Cardiac fibroblast (primary cell): ENCODE measurements at regions not wholly inside any gene's neighbourhood (a gene's known extent, or its start where the extent isn't known, plus 50 kb on each side); places are given as distances from the start of the nearest gene placed in this dataset.
"Not testable (repeated sequence)": the region's sequence is repeated elsewhere in the genome, so short reads cannot be mapped to it uniquely, and the experiment has no call there.

Experiments used
- DNase-seq, 2 donors: peaks; one replicate each; pipeline versions ENCODE4 v3.0.0 to v3.0.0-alpha.2; 2010; ENCODE audit warnings: low read depth in 2 of 2
- H3K4me3 ChIP-seq, 2 donors: replicated peaks in 1 of 2; 1 replicate in 1 of 2; 2 replicates in 1 of 2; pipeline ENCODE4 v1.5.1; 2011; ENCODE audit warnings: low read depth in 2 of 2, low read length in 2 of 2, mild to moderate bottlenecking in 2 of 2, moderate library complexity in 1 of 2
- CTCF ChIP-seq: IDR thresholded peaks from one replicate; pipeline ENCODE4 v1.5.1; 2011; ENCODE audit warnings: low read depth, mild to moderate bottlenecking, low read length, inconsistent platforms

- DNase-seq = no peak
- H3K4me3 ChIP-seq = no peak overlapping the region
- TF ChIP-seq CTCF = no peak
Measured at GRCh38 chr20:56698297-56698696, 69.2 kb downstream of the TFAP2C start.

GRCh38 chr20:56698749-56699148 lies 69.6 kb downstream of the TFAP2C start:
- TF ChIP-seq CTCF = no peak
- DNase-seq = no peak
- H3K4me3 ChIP-seq = no peak overlapping the region

- H3K4me3 ChIP-seq = no peak overlapping the region
- no peak for TF ChIP-seq CTCF
- no peak for DNase-seq
Measured at GRCh38 chr20:56702931-56703840, 74.1 kb downstream of the TFAP2C start.

- TF ChIP-seq CTCF = no peak
- DNase-seq = no peak
- H3K4me3 ChIP-seq = no peak overlapping the region
Measured at GRCh38 chr20:56706867-56707360, 77.8 kb downstream of the TFAP2C start.

- no peak for TF ChIP-seq CTCF
- no peak for DNase-seq
- no peak overlapping the region for H3K4me3 ChIP-seq
Measured at GRCh38 chr20:56708991-56709390, 79.9 kb downstream of the TFAP2C start.

GRCh38 chr20:56710125-56710524 lies 81.0 kb downstream of the TFAP2C start:
- TF ChIP-seq CTCF = no peak
- H3K4me3 ChIP-seq = no peak overlapping the region
- DNase-seq = no peak

GRCh38 chr20:56710577-56710976 lies 81.5 kb downstream of the TFAP2C start:
- DNase-seq, H3K4me3 ChIP-seq: not testable (repeated sequence)
